Suprapubic skin (tissue), 4 donors: ENCODE measurements at regions not wholly inside any gene's neighbourhood (a gene's known extent, or its start where the extent isn't known, plus 50 kb on each side); places are given as distances from the start of the nearest gene placed in this dataset.

ENCODE experiments used
- CTCF ChIP-seq, 2 donors: fragments of 200-600 bp in 1 of 2; fragments of 450-650 bp in 1 of 2; sonication (generic) in 1 of 2; IDR thresholded peaks; one replicate each; pipeline ENCODE4 v1.5.1; 2016 to 2019; ENCODE audit warnings: antibody characterized with exemption in 2 of 2, mild to moderate bottlenecking in 1 of 2, moderate library complexity in 1 of 2
- POLR2A ChIP-seq, 2 donors: fragments of 450-650 bp; IDR thresholded peaks; one replicate each; pipeline ENCODE4 v1.6.1; 2017; ENCODE audit warnings: antibody characterized with exemption in 2 of 2, mild to moderate bottlenecking in 2 of 2, moderate library complexity in 2 of 2
- POLR2AphosphoS5 ChIP-seq, 3 donors: sonication (generic); formaldehyde crosslinking; IDR thresholded peaks; one replicate each; pipeline ENCODE4 v1.6.1; 2017; ENCODE audit warnings: antibody characterized with exemption in 3 of 3

- no peak for TF ChIP-seq CTCF (IDR thresholded peaks at IDR 0.05)
- no peak for TF ChIP-seq POLR2AphosphoS5 (IDR thresholded peaks at IDR 0.05)
- no peak for TF ChIP-seq POLR2A (IDR thresholded peaks at IDR 0.05)
These were observed 157.3 kb downstream of the WNT5A start for GRCh38 chr3:55329849-55330248.
